ENCODE measurements at regions not wholly inside any gene's neighbourhood (a gene's known extent, or its start where the extent isn't known, plus 50 kb on each side); places are given as distances from the start of the nearest gene placed in this dataset.
A peak's percentile ranks its signal among the peaks of the same experiment; 100 is the strongest.

GRCh38 chr1:234875953-234876855 lies 252.4 kb downstream of the TOMM20 start (continued):
- TF ChIP-seq ZNF513 (CRISPR knock-in tag; conservative IDR thresholded peaks at IDR 0.05), result no peak
- TF ChIP-seq KDM2A (CRISPR knock-in tag; IDR thresholded peaks at IDR 0.05; ENCODE audit: borderline replicate concordance, low read depth), result peak; percentile 29; the same call in 1 of the 2 replicates
- TF ChIP-seq NFATC3 (CRISPR knock-in tag; IDR thresholded peaks at IDR 0.05), result no peak
- peak; percentile 84 for TF ChIP-seq HMG20B (CRISPR knock-in tag; conservative IDR thresholded peaks at IDR 0.05)
- no peak for TF ChIP-seq IKZF4 (CRISPR knock-in tag; IDR thresholded peaks at IDR 0.05; ENCODE audit: borderline replicate concordance, low read depth, not compliant biosample characterization)
- no peak for TF ChIP-seq ZNF101 (CRISPR knock-in tag; IDR thresholded peaks at IDR 0.05; ENCODE audit: borderline replicate concordance, low read depth)
- TF ChIP-seq ZNF800 (CRISPR knock-in tag; IDR thresholded peaks at IDR 0.05), result peak; percentile 66; the same call in 1 of the 2 replicates
- 0 out of 2 replicates have a peak, but pooled peaks have one; percentile 71 for TF ChIP-seq ZNF672 (CRISPR knock-in tag; IDR thresholded peaks at IDR 0.05)
- peak; percentile 63; the same call in 1 of the 2 replicates for TF ChIP-seq ZNF329 (CRISPR knock-in tag; IDR thresholded peaks at IDR 0.05; ENCODE audit: low read depth)
- TF ChIP-seq UBTF (CRISPR knock-in tag; IDR thresholded peaks at IDR 0.05), result peak; percentile 37; the same call in 1 of the 2 replicates
- TF ChIP-seq ZNF34 (CRISPR knock-in tag; IDR thresholded peaks at IDR 0.05; ENCODE audit: borderline replicate concordance), result no peak
- TF ChIP-seq, protein P1, sequence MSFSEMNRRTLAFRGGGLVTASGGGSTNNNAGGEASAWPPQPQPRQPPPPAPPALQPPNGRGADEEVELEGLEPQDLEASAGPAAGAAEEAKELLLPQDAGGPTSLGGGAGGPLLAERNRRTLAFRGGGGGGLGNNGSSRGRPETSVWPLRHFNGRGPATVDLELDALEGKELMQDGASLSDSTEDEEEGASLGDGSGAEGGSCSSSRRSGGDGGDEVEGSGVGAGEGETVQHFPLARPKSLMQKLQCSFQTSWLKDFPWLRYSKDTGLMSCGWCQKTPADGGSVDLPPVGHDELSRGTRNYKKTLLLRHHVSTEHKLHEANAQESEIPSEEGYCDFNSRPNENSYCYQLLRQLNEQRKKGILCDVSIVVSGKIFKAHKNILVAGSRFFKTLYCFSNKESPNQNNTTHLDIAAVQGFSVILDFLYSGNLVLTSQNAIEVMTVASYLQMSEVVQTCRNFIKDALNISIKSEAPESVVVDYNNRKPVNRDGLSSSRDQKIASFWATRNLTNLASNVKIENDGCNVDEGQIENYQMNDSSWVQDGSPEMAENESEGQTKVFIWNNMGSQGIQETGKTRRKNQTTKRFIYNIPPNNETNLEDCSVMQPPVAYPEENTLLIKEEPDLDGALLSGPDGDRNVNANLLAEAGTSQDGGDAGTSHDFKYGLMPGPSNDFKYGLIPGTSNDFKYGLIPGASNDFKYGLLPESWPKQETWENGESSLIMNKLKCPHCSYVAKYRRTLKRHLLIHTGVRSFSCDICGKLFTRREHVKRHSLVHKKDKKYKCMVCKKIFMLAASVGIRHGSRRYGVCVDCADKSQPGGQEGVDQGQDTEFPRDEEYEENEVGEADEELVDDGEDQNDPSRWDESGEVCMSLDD (CRISPR knock-in tag; IDR thresholded peaks at IDR 0.05; ENCODE audit: borderline replicate concordance), result peak; percentile 48; the same call in 1 of the 2 replicates
- no peak for TF ChIP-seq DNMT1 (CRISPR knock-in tag; IDR thresholded peaks at IDR 0.05)
- no peak for TF ChIP-seq MBNL3 (CRISPR knock-in tag; conservative IDR thresholded peaks at IDR 0.05)
- peak; percentile 53; the same call in 1 of the 2 replicates for TF ChIP-seq BHLHE40 (IDR thresholded peaks at IDR 0.05; ENCODE audit: low read length)
- no peak; the same call in 1 of the 2 replicates for TF ChIP-seq ZNF446 (CRISPR knock-in tag; IDR thresholded peaks at IDR 0.05)
- no peak for TF ChIP-seq CBX2 (IDR thresholded peaks at IDR 0.05; ENCODE audit: low read depth, low read length)
- TF ChIP-seq CBX2 (CRISPR knock-in tag; IDR thresholded peaks at IDR 0.05; ENCODE audit: low read depth), result no peak
- TF ChIP-seq ZNF614 (CRISPR knock-in tag; IDR thresholded peaks at IDR 0.05; ENCODE audit: borderline replicate concordance), result no peak; the same call in 1 of the 2 replicates
- 0 out of 2 replicates have a peak, but pooled peaks have one; percentile 49 for TF ChIP-seq ADNP (CRISPR knock-in tag; IDR thresholded peaks at IDR 0.05)
